GM19395 (cell line): ENCODE measurements at regions not wholly inside any gene's neighbourhood (a gene's known extent, or its start where the extent isn't known, plus 50 kb on each side); places are given as distances from the start of the nearest gene placed in this dataset.
"Not testable (repeated sequence)": the region's sequence is repeated elsewhere in the genome, so short reads cannot be mapped to it uniquely, and the experiment has no call there.

Source experiments
- ATAC-seq: cut with Tn5 transposase; IDR thresholded peaks from one replicate; pipeline ENCODE4 v1.9.1; 2021; ENCODE audit warnings: mild to moderate bottlenecking, moderate library complexity; ENCODE audit not compliant: unreplicated experiment

DNA sequence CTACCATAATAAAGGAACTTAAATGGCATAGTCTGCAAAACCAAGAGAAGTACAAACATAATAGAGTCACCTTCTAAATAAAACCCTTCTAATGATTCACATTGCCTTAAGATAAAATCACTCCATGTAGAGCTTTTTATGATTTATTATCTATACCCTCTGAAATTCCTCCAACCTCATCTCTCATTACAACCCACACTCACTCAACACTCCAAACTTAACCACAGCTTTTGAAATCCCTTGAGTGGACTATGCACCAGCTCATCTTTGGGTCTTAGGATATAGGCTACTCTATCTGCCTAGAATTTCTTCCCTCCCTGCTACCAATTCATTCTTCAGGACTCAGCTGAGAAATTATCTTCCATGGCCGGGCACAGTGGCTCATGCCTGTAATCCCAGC lies 122.5 kb downstream of the CETN3 start:
- no peak for ATAC-seq

DNA sequence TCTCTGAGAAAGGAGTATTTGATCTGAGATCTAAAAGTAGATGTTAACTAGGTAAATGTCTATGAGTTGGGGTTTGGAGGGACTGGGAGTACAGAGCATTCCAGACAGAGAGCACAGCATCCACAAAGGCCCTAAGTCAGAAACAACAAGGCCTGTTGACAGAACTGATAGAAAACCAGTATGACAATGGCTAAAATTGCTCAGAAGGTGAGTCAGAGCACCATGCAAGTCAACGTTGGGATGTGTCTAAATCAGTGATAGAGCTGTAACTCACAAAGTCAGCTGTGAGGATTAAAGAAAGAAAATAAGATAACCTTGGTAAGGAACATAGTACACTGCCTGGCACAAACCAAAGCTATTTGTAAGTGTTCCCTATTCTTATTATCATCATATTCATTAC lies 124.0 kb downstream of the CETN3 start:
- ATAC-seq: no peak

DNA sequence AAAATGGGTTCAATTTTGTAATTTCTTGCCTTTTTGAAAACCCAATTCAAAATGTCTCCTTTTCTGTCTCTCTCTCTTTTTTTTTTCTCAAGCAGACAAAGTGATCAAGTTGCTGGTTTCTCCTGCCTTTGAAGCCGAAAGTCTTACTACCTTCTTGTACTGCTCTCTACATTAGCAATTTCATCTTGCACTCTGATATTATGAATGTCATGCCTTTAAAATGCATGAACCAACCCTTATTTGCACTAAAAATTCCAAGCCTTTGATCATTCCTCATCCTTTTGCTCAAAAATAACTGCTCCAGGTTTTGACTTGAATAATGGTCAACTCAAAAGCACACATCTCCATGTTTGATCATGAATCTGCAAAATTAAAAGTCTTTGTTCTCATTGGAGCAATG lies 125.2 kb downstream of the CETN3 start:
- no peak for ATAC-seq

DNA sequence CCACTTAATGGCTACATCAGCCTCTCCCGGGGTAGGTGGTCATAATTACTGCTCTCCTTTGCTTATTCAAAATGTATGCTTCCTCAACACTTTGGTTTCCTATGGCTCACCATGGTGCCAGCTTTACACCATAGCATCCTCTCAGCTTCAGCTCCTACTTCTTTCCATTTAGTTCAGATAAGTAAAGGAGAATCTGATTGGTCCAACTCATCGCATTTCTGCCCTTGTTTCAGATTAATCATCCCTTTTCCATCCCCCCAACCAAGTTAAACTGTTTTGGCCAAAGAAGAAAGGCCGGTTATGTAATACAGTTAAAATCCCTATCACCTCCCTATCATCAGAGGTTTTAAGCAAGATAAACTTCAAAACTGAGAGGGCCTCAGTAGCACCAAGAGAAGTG lies 130.5 kb downstream of the CETN3 start:
- ATAC-seq: no peak

DNA sequence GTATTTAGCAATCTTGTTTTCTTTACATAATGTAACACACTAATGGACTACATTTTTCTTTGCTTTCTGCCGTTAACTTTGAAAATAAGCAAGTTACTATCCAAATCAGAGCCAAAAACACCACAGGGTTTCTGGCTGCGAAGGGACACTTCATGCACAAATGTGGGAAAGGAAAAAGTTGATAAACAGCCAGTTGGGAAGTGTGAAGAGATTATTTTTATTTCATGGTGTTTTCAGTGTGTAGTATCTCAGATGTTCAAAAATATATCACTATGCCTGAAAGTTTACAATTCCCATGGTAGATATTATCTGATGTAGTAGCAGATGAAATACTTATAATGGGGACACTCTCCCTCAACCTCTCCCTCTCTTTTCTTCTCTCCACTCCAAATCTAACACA lies 135.3 kb downstream of the CETN3 start:
- no peak for ATAC-seq

DNA sequence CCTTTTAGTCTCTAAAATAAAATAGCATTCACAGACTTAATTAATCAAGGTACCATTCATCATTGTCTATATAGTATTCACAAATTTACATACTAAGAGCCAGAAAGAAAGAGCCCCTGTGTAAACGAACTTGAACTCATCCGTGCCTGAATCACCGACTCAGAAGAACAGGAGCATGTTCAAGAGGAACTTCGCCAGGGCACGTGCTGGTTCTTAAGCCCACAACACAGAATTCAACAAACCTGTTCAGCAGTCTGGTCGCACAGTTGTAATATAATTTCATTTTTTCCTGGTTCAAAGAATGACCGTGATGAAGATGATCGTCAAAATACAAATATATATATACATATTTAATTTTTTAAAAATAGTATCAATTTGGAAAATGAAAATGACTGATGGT lies 141.9 kb downstream of the CETN3 start:
- no peak for ATAC-seq

DNA sequence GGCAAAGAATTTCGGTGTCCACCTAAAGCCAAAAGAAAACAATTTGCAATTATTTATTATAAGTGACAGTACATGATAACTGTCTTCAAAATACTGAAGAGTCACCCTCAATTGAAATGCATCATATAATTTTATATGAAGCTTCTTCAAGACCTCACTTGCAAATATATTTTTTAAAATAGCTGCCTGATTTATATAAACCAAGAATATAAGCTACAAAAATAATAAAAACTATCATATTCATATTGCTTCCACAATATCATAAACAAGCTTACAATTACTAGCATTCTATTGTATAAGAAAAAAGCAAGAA lies 144.1 kb downstream of the CETN3 start:
- ATAC-seq: no peak

DNA sequence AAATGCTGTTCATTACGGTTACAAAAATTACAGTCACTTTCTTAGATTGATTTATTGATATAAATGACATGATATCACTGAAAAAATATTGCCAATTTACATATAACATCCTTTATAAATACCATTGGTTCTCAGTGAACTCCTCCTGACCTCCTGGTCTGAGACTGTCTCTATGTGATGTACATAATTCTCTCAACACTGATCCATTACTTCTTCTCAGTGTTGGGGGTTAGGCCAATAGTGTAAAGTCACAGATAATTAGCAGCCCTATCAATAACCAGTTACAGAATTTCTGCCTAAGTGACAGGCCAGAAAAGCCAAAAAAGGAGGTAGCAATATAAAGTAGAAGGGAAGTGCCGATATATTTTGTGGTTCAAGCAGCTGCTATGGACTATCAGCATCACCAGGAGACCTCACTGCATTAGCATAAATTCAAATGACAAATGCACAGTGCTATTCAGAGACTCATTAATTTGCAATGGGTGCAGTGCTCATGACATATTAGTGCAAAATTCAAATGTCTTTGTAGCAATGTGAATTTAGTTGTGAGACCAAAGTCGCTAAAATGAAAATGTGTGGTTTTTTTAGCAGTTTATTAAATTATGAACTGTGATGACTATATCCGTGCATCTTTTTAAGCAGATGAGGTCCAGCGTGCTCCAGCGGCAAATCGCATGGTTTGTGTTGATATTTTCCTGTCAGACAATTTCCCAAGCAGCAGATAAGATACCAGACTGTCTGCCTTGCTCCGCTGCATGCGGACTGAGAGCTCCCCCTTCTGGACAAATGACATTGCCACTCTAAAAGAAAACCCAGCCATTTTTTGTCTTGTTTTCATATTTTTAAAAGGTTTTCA lies 144.6 kb downstream of the CETN3 start:
- ATAC-seq: no peak

DNA sequence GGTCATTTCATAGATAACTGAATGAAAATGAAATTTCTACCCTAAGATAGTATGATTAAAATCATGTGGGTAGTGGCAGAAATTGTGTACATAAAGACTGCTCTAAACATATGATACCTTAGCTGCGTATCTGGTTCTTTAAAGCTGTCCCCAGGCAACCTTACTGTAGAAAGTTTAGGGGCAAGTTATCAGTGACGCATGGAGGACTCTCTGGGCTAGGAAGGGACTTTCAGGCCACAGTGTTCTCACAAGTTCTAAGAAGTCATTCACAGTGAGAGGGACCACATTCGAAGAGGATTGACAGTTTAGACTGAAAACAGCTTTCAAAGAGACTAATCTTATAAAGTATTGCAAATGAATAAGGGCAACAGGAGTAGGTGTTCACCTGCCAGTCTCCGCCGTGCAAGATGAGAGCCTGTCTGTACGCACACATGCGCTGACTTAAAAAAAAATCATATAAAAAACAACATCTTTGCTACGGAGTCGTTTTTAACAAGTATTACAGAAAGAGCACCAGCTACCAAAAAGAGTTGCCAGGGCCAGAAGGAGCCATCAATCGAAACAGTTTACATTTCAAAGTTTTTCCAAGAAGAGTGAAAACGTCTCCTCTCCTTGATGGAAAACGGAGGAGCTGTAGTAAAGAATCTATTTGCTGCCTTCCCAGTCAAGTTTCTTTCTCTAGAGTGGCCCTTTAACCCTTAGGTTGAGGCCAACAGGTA lies 146.3 kb downstream of the CETN3 start:
- ATAC-seq: no peak

DNA sequence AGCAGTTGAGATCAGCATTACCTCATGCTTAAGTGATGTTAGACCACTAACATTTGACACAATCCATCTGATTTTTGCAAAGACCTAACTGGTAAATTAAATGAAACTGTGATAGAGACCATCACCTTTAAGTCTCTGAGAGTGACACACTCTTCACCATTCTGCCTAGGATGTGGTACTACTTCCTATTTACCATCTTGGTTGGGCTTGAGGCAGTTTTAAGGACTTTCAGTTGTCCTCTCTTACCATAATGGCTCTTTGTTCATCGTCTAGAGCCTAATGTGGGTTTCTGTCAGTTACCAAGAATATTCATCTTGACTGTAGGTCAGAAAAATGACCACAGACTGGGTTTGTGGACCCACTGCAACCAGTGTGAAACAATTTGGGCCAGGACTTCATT lies 158.1 kb downstream of the CETN3 start:
- no peak for ATAC-seq

DNA sequence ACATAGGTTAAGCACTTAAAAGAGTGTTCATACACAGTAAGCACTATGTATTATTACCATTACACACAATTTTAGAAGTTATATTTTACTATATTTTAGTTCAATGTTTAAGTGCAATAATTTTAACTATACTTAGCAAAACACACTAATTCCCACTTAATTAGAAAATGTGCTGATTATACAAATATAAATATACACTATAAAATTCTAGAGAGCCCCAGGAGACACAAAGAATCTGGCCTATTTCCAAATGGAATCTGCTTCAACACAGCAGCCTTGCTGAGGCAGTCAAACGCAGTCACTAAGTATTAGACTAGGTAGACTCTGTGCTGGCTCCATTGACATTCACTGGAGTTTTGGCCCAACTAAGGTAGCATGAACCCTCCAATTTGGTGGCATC lies 160.9 kb downstream of the CETN3 start:
- ATAC-seq: no peak

DNA sequence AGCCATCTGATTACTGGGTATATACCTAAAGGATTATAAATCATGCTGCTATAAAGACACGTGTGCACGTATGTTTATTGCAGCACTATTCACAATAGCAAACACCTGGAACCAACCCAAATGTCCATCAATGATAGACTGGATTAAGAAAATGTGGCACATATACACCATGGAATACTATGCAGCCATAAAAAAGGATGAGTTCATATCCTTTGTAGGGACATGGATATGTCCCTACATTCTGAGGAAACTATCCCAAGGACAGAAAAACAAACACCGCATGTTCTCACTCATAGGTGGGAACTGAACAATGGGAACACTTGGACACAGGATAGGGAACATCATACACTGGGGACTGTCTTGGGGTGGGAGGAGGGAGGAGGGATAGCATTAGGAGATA lies 165.7 kb downstream of the CETN3 start:
- ATAC-seq: not testable (repeated sequence)

DNA sequence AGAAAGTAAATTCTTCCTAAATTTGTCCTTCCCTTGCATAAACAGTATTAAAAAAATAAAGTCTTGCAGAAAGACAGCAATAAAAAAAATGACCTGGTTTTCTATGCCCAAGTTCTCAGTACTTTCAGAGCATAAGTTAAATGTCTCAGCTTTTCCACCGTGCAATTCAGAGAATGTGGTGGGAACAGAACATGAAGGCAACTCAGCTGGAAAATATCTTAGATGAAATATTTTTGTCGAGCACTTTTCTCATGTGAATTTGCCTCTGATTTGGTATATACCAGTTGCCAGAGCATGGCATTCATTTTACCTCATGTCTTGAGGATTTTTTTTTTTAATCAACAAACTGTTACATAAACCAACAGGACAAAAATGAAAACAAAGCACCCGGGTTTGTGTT lies 176.1 kb downstream of the CETN3 start:
- no peak for ATAC-seq

DNA sequence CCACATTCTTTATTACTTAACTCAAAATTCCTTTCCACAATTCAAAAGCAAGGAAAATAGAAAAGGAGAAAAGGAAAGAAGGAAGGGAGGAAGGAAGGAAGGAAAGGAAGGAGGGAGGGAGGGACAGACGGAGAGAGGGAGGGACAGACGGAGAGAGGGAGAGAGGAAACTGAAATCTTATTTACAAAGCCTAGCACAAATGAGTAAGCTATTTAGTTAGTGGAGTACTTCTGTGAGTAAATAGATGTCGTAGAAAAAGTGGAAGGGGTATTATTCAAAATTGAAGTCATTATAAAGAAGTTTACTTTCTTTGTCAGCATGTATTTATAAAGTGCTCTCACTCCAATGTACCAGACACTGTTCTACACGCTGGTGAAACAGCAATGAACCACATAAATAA lies 177.9 kb downstream of the CETN3 start:
- no peak for ATAC-seq

DNA sequence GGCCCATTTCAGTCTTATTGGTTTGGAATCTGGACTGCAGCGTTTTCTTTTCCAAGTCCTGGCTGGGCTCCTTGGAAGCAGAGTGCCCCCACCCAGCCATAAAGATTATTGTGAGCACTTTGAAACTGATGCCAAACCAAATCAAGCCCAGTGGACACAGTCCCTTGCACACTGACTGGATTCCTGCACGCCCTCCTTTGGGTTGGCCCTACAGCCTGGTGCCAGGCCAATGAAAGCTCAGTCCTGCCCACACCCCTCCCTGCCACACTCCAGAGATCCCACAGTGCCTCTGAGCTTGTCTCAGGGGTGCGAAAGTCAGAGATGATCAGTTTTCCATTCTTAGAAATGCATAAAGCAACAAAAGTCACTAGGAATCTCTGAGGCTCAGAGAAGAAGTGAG lies 181.9 kb downstream of the CETN3 start:
- no peak for ATAC-seq

DNA sequence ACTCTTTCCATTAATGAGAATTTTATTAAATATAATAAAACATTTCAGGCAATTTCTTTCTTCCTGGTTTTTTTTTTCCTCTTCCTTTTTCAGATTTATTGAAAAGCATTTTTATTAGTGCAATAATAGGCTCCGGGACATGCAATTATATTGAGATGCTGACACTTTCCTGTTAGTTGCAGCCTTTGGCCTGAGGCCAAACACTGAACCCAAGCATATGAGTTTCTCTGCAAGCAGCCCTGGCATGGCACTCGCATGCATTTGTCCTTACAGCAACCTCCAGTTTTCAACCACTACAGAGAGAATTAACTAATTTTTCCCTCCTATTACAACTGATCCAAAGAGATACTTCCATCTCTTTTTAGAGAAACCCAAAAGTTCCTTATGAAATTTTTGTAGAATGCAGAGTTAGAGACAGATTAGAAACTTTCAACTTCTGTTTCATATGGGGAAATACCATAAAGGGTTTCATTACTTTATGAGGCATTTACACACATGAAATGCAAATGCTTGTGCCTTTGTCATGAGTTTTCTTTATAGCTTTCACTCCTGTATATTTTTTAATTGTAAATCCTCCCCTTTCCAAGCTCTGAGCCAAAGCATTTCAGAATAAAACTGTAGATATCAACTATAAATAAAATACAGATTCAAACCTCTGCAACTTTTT lies 183.0 kb downstream of the CETN3 start:
- ATAC-seq: no peak

DNA sequence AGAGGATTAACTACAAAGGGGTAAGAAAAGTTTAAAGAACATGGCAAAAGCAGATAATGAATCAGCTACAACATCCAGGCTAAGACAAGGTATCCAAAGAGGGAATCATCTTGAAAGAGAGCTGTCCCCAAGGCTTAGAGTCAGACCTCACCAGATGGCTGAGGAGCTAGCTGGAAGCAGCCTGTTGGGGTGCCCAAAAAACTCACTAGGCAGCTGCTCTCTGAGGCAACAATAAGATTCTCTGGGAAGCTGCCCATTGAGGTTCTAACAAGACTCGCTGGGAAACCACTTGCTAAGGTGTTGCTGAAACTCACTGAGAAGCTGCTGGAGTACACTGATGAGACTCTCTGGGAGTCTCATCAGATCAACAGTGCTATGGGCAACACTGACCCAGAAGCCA lies 185.2 kb downstream of the CETN3 start:
- no peak for ATAC-seq

DNA sequence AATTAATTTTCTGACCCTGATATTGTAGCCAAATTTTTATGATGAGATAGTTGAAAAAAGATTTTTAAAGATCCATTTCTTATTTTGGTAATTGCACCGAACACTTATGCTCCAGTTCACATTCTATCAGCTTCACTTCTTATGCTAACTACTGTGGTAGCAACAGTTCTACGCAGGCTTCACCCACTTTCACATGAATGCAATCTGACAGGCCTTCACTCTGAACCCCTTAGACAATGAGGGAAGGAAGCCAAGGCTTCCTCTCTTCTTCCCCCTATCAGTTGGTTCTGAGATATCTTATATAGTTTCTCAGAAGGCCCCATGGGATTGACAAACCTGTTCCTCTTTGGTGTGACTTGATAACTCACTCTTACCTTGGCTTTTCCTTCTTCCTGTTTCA lies 185.8 kb downstream of the CETN3 start:
- ATAC-seq: no peak

DNA sequence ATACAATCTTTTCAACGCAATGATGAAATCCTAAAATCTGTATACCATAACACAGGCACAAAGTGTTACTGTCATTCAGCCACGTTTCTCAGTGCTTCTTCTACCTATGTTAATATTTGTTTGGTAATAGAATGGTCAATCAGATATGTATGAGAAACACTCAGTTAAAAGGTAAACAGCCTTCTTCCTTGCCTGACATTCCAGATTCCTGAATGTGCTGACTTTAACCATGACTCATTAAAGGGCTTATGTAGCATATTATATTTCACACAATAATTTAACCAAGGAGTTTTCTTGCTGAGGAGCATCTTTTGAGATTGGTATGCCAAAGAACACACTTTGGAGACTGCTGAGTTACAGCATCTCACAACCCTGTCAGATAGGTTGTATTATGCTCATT lies 187.6 kb downstream of the CETN3 start:
- no peak for ATAC-seq

DNA sequence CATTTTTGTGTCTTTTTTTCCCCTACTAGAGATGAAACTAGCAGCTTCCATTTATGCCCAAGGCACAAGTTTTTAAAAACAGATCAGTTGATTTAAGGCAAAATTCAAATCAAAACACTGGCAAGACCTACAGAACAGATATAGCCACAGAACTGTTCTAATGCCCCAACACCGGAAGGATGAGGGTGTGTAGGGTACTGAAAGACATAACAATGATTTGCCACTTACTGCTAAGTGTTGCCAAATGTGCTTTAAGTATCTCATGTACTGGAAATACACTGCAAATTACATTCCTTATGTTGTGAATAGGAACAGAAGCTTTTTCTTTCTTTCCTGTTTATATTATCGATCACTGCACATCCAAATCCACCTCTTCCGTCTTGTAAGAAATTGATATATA lies 189.0 kb downstream of the CETN3 start:
- ATAC-seq: no peak

DNA sequence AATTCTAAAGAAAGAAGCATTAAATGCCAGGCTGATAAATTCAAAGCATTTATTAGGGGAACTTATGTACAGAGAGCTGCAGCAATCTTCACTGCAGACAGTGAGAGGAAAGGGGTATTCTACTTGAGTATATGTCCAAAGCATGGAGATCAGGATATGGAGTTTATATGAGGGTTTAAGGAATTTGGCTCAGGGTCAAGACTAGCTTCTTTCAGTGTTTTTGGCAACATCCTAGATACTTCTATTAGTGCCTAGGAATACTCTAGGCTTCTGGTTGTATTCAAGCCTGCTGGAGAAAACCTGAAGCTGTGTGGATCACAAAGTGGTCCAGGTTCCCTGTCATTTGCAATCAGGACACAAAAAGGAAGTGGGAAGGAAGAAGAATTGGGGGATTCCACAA lies 194.6 kb downstream of the CETN3 start:
- no peak for ATAC-seq

DNA sequence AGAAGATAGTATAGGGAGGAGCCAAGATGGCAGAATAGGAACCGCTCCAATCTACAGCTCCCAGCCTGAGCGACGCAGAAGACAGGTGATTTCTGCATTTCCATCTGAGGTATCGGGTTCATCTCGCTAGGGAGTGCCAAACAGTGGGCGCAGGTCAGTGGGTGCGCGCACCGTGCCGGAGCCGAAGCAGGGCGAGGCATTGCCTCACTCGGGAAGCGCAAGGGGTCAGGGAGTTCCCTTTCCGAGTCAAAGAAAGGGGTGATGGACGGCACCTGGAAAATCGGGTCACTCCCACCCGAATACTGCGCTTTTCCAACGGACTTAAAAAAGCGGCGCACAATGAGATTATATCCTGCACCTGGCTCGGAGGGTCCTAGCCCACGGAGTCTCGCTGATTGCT lies 201.2 kb downstream of the CETN3 start:
- not testable (repeated sequence) for ATAC-seq
